NCI-H774 (cell line): ENCODE measurements at regions not wholly inside any gene's neighbourhood (a gene's known extent, or its start where the extent isn't known, plus 50 kb on each side); places are given as distances from the start of the nearest gene placed in this dataset.

Source experiments
- DNase-seq: peaks from one replicate; lab custom pipeline; 2025; lab: John Stamatoyannopoulos, UW

DNA sequence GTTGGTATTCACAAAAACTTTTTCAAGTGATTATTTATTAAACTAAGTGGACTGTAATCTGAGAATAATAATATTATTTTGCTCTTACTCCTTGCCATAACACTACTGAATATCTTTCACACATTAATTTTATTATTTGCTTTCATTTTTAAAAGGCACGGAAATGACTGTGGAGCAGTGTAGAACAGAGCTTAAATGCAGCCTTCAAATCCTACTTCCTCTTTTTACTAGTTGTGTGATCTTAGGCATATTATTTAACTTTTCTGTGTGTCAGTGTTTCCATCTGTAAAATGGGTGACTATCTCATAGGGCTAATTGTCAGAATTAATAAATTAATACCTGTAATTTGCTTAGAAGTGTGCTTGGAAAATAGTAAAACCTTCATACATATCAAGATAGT, 55.5 kb upstream of the SLC8A1 start:
- DNase-seq = no peak

DNA sequence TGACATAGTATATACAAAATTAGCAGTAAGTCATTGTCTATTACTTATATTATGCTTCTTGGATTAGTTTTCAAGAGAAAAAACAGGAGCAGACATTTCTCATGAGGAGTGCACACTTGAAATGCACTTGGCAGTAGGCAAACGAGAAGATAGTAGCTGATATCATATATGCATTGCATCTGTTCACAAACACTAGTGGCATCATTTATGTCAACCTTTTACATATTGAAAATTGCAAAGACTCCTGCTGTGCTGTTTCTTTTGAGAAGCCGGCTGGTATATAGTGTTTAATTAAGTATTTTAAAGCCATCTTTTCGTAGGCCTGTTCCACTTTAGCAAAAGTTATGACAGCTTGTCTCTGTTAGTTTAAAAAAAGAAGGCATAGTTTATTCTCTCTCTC, 58.4 kb upstream of the SLC8A1 start:
- no peak for DNase-seq

DNA sequence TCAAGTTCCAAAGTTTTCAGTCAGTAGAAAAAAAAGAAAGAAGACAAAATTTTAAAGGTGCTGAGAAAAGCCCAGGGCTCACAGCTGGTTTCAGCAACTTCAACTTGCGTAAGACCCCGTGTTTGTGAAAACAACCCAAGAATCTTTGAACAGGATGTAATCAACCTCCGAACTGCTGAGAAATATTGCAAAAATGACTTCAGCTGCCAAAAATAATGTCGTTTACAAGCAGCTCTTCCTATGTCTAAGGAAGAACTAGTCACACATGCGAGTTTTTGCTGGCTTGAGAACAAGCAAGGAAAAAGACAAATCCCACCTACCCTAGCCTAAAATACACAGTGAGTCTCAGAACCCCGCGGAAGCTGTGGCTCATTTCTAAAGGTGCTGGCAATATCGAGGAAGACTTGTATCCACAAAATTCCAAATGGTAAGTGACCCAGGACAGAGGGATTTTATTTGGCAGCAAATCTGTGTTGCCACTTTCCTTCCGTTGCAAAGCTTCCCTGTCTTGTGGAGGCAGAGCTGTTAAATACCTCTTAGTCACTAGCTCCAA, 59.8 kb upstream of the SLC8A1 start:
- DNase-seq = no peak

DNA sequence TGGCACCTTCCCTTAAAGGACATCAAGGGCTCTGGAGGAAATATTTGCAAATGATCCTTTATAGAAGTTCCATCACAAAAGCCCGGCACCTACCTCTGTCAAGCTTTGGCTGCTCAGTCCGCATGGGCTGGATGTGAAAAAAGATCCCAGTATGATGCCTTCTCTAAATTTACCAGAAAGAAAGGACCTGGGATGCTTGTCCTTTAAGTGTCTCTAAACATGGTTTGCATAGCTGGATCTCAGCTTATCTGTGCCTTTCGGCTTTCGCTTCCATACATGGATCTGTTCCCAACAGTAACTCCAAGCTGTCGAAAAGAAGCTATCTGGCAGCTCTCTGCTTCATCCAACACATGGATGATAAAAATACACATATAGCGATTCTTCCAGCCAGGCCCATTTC, 60.4 kb upstream of the SLC8A1 start:
- DNase-seq = no peak

DNA sequence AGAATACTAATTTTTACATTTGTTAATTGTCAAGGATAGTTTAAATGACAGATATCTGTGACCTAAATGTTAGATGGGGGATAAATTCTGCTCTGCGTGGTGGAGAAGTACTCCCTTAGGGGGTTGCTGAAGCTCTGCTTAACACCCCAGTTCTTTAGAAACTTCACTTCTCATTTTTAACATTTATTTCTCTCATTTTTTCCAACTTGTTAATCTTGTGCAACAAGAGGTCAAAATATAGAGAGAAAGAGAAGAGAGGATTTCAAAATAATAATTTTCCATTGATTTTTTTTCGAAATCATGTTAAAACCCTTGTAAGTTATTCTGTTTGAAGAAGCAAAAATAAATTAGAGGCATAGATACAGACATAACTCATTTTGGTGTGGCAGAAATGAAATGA, 61.3 kb upstream of the SLC8A1 start:
- no peak for DNase-seq

DNA sequence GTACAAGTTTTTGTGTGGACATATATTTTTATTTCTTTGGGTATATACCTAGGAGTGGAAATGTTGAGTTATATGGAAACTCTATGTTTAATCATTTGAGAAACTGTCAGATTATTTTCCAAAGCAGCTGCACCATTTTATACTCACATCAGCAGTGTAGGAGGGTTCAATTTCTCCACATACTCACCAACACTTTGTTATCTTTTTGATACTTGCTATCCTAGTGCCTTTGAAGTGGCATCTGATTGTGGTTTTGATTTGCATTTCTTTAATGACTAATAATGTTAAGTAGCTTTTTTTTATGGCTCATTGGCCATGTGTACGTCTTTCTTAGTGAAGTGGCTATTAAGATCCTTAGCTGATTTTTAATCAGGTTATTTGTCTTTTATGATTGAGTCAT, 64.7 kb upstream of the SLC8A1 start:
- DNase-seq = no peak

DNA sequence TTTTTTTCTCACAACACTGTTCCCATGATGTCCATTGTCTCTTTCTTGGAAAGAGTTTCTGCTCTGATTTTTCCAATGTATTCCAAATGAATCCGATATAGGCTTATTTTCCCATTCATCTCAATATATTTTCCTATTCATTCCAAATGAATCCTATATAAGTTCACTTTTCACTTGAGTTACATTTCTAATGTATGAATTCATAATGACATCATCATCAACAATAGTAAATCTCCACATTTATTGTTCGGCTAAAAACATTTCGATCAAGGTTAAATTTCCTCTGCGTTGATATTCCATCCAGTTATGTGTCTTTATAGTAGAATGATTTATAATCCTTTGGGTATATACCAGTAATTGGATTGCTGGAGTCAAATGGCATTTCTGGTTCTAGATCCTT, 76.7 kb upstream of the SLC8A1 start:
- DNase-seq = no peak

DNA sequence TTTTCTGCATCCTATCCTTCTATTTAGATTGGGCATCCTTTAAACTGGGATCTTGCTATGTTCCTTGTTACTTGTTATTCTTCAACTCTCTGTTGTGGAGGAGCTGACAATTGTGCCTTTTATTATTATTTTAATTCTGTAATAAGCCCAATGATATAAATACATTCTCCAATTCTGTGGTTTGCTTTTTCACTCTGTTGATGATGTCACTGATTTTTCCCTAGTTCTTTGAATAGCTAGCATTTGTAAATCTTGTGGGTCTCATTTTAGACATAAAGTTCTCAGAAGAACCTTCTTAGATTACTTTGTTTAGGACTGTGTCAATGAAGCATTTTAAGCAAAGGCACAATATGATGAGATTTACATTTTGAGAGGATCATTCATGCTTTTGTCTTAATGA, 79.5 kb upstream of the SLC8A1 start:
- DNase-seq = no peak

DNA sequence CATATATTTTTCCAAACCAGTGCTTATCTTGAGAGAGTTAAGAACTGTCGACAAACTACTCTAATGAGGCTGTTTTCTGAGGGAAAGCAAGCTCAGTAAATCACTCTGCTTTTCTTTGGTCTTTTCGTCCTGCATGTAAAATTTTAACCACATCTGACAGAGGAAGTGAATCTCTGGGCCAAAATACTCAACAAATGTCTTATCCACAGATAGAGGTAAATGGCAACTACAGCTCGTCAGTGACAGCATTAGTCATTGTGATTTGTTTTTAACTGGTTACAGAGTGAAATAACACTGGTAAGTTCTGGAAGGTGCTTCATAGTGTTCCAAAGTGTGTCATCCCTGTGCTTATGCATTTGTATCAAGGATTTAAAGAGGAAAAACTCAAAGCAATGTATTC, 82.6 kb upstream of the SLC8A1 start:
- DNase-seq = no peak

DNA sequence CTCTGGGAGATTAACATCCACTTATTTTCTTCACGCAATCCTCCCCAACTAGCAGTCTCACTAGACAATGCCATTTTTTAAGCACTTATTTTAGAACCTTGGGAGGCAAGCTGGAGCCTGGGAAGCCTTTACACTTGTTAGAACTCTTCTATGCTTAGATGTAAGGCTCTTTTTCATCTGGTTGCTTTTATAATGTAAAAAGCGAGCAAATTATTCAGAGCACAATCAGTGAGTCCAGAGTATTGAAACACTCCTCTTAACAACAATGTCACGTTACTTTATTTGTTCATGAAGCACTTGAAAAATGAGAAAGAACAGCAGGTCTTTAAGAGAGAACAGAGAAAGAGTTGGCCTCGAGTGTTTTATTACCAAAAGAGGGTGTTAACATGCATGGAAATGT, 84.1 kb upstream of the SLC8A1 start:
- DNase-seq = peak; percentile 45

DNA sequence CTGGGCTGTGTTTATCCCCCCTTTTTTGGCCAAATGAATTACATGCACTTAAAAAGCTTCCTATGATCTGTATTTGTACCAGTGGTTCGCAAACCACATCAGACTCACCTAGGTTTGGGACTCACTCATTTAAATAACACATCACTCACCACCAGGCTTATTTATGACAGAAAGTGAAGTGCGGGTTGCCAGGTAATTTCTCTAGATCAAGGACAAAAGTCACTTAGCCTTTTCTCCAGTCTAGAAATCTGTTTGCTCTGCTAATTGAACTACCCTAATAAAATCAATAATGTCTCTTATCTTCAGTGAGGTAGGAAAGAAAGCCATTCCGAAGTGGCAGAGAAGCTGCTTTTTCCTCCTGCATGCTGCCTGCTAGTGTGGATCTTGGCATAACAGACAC, 88.1 kb upstream of the SLC8A1 start:
- no peak for DNase-seq

DNA sequence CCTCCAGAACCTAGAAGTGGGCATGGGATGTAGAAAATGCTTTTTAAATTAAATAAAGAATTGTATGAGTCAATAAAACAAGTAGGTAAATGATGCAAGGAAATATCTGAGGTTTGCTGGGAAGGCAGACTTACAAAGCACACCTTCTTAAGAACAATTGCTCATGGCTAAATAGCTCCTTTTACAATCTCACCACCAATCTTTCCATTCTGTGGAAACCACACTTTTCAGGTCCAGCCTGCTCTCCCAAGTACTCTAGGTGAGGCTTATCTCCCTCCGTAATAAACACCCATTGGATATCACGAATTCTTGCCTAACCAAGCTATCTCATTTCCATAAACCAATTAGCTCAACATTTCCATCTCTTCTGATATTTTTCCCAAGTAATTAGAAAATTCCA, 91.5 kb upstream of the SLC8A1 start:
- no peak for DNase-seq

DNA sequence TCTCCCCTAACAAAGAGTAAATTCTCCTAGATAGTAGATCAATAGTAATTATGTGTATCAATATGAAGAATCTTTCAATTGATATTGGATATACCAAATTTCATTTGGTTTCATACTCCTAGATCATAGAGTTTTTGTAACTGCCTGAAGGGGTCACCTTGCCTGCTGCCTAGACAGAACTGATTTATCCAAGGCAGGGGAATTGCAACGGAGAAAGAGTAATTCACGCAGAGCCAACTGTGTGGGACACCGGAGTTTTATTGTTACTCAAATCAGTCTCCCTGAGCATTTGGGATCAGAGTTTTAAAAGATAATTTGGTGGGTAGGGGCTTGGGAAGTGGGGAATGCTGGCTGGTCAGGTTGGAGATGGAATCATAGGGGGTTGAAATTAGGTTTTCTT, 92.2 kb upstream of the SLC8A1 start:
- DNase-seq = no peak

DNA sequence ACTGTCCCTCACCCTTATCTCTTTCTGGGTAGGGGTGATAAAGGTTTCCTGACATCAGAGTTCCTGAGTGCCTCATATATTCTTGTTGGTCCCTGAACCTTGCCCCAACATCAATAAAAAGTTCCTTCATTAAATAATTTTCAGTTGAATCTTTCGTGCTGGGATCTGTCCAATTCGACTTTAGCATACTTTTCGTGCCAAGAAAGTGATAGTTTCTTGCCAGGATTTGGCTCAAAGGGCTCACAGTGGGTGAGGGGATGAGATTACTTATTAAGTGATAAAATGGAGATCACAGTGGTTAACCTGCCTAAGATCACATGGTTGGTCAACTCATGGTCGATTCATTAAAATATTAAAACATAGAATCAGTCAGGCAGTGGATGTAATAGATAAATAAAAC, 93.8 kb upstream of the SLC8A1 start:
- no peak for DNase-seq

DNA sequence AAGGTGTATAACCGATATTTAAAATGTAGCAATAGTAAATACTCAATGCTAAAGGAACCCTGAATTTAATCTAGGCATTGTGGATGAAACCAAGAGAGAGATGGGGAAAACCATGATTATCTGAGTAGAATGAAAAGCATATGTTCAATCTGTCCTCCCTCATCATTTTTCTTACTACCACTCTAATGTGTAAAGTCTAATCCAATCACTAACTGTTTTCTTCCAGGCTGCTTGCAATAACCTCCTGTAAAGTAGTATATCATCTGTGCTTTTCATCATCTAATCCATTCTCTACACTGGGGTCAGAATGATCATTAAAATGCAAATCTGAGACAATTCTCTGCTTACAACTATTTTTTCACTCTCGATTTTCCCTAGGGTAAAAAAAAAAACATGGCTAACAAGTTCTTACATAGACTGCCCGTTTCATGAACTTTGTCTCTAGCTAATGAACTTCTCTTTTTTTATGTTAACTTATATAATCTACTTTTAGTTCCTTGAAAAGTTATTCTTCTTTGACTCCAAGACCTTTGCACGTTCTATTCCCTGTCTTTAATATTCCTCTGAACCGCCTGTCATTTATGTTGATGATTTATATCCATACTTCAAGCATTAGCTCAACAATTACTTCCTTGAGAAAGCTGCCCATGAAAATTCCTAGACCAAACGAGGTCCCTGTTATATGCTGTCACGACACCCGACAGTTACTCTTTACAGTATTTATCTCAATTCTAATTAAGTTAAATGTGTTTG, 94.7 kb upstream of the SLC8A1 start:
- DNase-seq = no peak

DNA sequence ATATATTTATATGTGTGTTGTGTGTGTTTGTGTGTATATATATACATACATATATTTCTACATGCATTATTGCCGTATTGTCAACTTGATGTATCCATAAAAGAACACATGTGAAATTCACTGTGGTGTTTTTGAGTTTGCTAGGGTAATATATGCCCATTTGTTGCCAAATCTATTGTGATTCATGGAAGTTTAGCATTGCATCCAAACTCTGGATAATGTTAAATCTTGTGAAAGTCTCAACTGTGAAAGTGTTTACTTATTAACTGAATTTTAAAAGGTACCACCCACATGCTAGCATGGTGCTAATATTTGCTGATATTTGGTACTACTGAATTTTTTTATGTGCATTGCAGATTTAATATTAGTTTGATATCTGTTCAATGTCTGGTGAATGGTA, 96.6 kb upstream of the SLC8A1 start:
- DNase-seq = no peak

DNA sequence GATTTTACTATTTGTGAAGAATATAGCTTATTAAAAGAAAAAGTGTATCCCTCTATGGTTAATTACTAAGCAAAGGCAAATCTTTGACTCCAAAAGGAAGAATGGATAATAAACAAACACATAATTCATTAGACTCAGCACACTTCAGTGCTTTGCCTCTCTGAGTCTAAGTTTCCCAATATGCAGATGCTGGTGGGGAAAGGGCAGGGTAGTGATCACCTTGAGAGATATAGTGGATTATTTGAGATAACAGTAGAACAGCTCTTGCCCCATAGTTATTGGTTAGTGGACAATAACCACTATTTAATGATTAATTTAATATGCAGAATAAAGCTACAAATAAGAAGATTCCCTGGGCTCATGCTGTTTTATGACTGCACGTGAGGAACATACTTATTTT, 98.2 kb upstream of the SLC8A1 start:
- no peak for DNase-seq

DNA sequence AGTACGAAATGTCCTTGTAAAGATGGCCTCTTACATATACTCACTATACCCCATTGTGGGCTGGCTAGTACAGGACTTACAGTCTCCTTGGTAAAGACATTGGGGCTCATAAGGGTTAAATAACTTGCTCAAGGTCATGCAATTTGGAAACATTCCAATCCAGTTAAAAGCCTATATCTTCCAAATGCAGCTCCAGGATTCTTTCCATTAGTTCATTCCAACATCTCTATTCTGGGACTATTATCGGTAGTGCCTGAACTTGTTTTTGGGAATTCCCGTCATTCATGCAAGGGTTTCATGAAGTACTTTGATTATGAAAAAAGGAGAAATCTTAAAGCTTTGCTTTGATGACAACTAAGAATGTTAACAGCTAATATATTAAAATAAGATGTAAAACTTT, 99.2 kb upstream of the SLC8A1 start:
- DNase-seq = no peak

DNA sequence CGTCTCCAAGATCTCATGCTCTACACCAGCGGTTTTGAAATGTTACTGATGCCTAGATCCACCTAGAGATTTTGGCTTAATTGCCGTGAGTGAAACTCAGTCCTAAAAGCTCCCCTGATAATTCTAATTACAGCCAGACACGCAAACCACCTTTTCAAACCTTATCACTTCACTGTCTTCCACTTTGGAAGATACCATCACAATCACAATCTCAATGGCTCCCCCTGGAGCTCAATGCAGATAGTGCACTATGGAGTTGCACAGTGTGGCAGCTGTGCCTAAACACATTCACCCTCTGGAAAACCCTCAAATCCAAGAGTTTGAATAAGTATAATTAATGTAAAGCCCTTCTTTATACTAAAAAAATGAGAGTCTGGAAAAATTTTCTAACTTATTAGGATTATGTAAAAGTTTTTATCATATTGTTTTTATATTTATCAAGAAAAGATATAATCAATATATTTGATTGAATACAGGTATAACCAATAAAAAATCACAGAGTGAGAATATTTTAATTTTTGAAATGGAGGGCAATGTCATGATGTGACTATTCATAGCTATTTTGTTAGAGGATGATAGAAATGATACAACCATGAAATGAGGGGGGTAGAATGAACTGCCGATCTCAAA, 102.9 kb upstream of the SLC8A1 start:
- DNase-seq = peak; percentile 52

DNA sequence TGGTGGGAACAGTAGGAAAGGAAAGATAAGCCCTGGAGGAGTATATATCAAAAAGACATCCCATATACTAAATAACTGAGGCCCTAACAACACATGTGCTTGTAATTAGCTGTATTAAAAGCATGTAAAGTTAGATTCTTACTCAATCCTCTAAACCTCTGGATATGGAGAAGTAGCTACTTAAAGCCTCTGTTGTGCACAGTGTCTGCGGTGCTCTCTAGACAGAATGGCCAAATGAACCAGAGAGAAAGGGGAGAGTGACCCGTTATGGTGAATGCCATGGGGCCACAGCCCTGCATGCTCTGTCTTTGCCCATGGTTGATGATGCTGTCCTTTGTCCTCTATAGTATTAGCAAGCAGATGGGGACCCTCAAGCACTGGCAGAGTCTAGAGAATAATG, 104.4 kb upstream of the SLC8A1 start:
- no peak for DNase-seq

DNA sequence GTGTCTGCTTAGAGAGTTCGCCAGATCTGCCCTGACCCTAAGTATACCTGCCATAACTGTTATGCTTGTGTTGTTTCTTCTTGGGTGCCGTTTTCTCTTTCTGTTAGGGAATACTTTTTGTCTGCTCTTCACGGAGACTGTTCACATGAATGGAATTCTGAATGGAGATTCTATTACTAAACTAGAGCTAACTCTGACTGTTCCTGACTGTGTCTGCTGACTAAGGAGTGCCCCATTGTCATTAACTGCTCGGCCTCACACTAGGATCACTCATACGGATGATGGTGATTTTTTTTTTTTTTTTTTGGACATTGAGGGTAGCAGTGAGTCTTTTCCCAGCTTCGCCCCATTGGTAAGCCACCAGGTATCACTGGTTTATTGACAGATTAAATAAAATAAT, 104.8 kb upstream of the SLC8A1 start:
- DNase-seq = no peak

DNA sequence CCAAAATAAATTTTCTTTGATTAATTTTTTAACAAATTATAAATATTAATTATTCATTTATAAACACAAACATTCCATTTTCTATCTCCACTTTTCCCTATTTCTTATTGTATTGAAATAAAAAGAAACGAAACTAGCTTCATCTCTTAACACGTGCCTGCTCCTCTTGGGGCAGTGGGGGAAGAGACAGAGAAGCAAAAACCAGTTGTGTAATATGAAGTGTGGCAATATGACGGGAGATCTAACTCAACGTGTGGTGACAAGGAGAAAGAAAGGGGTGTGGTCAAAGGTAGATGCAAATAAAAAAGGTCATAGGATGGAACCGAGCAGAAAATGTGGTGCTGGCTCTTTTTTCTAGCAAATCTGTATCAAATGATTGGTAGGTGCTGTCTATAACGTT, 106.9 kb upstream of the SLC8A1 start:
- no peak for DNase-seq

DNA sequence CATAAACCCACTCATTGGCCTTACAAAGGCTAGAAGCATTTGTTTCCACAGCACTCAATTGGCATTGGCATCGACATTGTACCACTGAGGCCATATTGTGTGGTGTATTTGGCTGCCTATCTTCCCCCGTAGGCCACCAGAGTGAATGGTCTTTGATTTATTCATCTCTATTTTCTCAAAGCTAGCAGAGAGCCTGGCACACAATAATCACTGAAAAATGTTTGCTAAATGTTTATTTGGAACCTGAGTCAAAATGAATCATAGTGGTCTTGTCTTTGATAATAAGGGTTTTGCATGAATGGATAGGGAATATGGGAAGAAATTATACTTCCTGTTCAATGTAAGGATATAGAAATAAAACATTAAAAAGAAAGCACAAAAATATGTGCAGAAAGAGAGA, 107.3 kb upstream of the SLC8A1 start:
- no peak for DNase-seq

DNA sequence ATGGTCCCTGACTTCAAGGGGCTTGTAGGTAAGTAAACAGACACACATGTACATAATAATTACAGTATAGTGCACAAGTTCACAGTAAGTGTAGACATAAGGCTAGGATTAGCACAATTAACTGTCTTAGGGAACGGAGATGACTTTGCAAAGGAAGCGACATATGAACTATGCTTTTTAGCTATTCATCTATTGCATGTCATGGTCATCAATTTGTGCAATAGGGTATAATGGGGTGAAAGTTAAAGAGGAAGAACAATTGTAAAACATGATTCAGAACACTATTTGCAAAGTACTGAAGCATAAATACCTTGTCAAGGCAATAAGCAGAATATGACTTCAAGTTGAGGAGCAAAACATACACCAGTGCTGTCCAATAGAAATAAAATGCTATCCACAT, 112.3 kb upstream of the SLC8A1 start:
- DNase-seq = no peak
